HEK293 (cell line): ENCODE measurements at regions not wholly inside any gene's neighbourhood (a gene's known extent, or its start where the extent isn't known, plus 50 kb on each side); places are given as distances from the start of the nearest gene placed in this dataset.

Experiments used
- CTCF ChIA-PET: fragments of 350-600 bp; formaldehyde crosslinking; extraction: SDS; loops from one replicate; lab custom pipeline; 2021; ENCODE audit warnings: antibody characterized with exemption; lab: Yijun Ruan, JAX
- POLR2A ChIA-PET: fragments of 300-600 bp; formaldehyde crosslinking; extraction: SDS; loops from one replicate; lab custom pipeline; 2020; ENCODE audit warnings: antibody characterized with exemption, inconsistent platforms; lab: Yijun Ruan, JAX
- H3K27ac ChIP-seq: fragments of 200-500 bp; sonication (Bioruptor generic); 2 replicates; pipeline ENCODE4 v1.5.1; 2014; ENCODE audit warnings: low read depth, low read length, control low read depth, inconsistent platforms; ENCODE audit errors: extremely low read depth
- H3K36me3 ChIP-seq, 2 experiments: fragments of 200-500 bp in 1 of 2; sonication (Bioruptor generic) in 1 of 2; 1 replicate in 1 of 2; 2 replicates in 1 of 2; pipeline ENCODE4 v1.5.1; 2014 to 2017; ENCODE audit warnings: inconsistent platforms in 2 of 2, low read length in 2 of 2; ENCODE audit not compliant: control insufficient read depth in 2 of 2, insufficient read depth in 1 of 2
- H3K4me1 ChIP-seq: fragments of 200-500 bp; sonication (Bioruptor generic); 2 replicates; pipeline ENCODE4 v1.5.1; 2014; ENCODE audit warnings: mild to moderate bottlenecking, low read length, inconsistent platforms; ENCODE audit not compliant: control insufficient read depth, insufficient read depth
- H3K4me3 ChIP-seq: 2 replicates; pipeline ENCODE4 v1.5.1; 2011; ENCODE audit warnings: low read depth, mild to moderate bottlenecking, control low read depth, low read length, moderate library complexity
- H3K9me3 ChIP-seq: fragments of 200-500 bp; sonication (Bioruptor generic); 2 replicates; pipeline ENCODE4 v1.5.1; 2014; ENCODE audit warnings: low read depth, low read length, inconsistent platforms; ENCODE audit not compliant: control insufficient read depth, insufficient read depth
- KLF8 ChIP-seq: fragments of 450-650 bp; formaldehyde crosslinking; IDR thresholded peaks from 2 replicates; pipeline ENCODE4 v1.5.1; 2016; ENCODE audit warnings: missing biosample characterization, missing genetic modification characterization
- MEIS1 ChIP-seq: sonication (generic); formaldehyde crosslinking; IDR thresholded peaks from 2 replicates; pipeline ENCODE4 v1.8.1; 2022; ENCODE audit warnings: missing genetic modification reagents, mild to moderate bottlenecking, borderline replicate concordance
- PRDM1 ChIP-seq: fragments of 450-650 bp; formaldehyde crosslinking; IDR thresholded peaks from 2 replicates; pipeline ENCODE4; 2016; ENCODE audit warnings: missing biosample characterization, missing genetic modification characterization
- ZBTB11 ChIP-seq: fragments of 450-650 bp; formaldehyde crosslinking; conservative IDR thresholded peaks from 2 replicates; pipeline ENCODE4 v1.5.1; 2016; ENCODE audit warnings: low read depth, missing biosample characterization, missing genetic modification characterization
- ZEB2 ChIP-seq: fragments of 450-650 bp; formaldehyde crosslinking; IDR thresholded peaks from 2 replicates; pipeline ENCODE4 v1.5.1; 2016; ENCODE audit warnings: missing biosample characterization, missing genetic modification characterization
- ZNF138 ChIP-seq: fragments of 450-650 bp; formaldehyde crosslinking; IDR thresholded peaks from 2 replicates; pipeline ENCODE4 v1.5.1; 2016; ENCODE audit warnings: missing biosample characterization, missing genetic modification characterization, borderline replicate concordance
- ZNF280C ChIP-seq: fragments of 450-650 bp; formaldehyde crosslinking; IDR thresholded peaks from 2 replicates; pipeline ENCODE4 v1.5.1; 2016; ENCODE audit warnings: missing biosample characterization, missing genetic modification characterization
- ZNF37A ChIP-seq: fragments of 450-650 bp; IDR thresholded peaks from 2 replicates; pipeline ENCODE4 v1.5.1; 2018; ENCODE audit warnings: missing biosample characterization, missing genetic modification characterization
- ZNF398 ChIP-seq: fragments of 450-650 bp; formaldehyde crosslinking; IDR thresholded peaks from 2 replicates; pipeline ENCODE4 v1.5.1; 2017; ENCODE audit warnings: missing biosample characterization, missing genetic modification characterization
- ZNF416 ChIP-seq: fragments of 450-650 bp; formaldehyde crosslinking; IDR thresholded peaks from 2 replicates; pipeline ENCODE4 v1.5.1; 2016; ENCODE audit warnings: missing biosample characterization, missing genetic modification characterization
- ZNF433 ChIP-seq: fragments of 450-650 bp; formaldehyde crosslinking; IDR thresholded peaks from 2 replicates; pipeline ENCODE4 v1.5.1; 2016; ENCODE audit warnings: missing biosample characterization, missing genetic modification characterization, low read depth
- ZNF510 ChIP-seq: fragments of 450-650 bp; formaldehyde crosslinking; IDR thresholded peaks from 2 replicates; pipeline ENCODE4 v1.5.1; 2018; ENCODE audit warnings: mild to moderate bottlenecking, missing genetic modification characterization, missing biosample characterization; ENCODE audit not compliant: insufficient replicate concordance
- ZNF521 ChIP-seq: fragments of 450-650 bp; formaldehyde crosslinking; IDR thresholded peaks from 2 replicates; pipeline ENCODE4 v1.5.1; 2017; ENCODE audit warnings: missing biosample characterization, mild to moderate bottlenecking, missing genetic modification characterization
- ZNF549 ChIP-seq: fragments of 450-650 bp; IDR thresholded peaks from 2 replicates; pipeline ENCODE4 v1.5.1; 2018; ENCODE audit warnings: missing biosample characterization, missing genetic modification characterization, mild to moderate bottlenecking, inconsistent platforms, moderate library complexity
- ZNF664 ChIP-seq: fragments of 450-650 bp; formaldehyde crosslinking; IDR thresholded peaks from 2 replicates; pipeline ENCODE4 v1.5.1; 2016; ENCODE audit warnings: missing biosample characterization, missing genetic modification characterization
- ZNF701 ChIP-seq: fragments of 450-650 bp; formaldehyde crosslinking; IDR thresholded peaks from 2 replicates; pipeline ENCODE4 v1.5.1; 2016; ENCODE audit warnings: missing biosample characterization, missing genetic modification characterization
- ZNF747 ChIP-seq: fragments of 450-650 bp; formaldehyde crosslinking; IDR thresholded peaks from 2 replicates; pipeline ENCODE4 v1.5.1; 2016; ENCODE audit warnings: missing biosample characterization, missing genetic modification characterization
- ZNF768 ChIP-seq: fragments of 450-650 bp; formaldehyde crosslinking; IDR thresholded peaks from 2 replicates; pipeline ENCODE4 v1.5.1; 2018; ENCODE audit warnings: missing biosample characterization, mild to moderate bottlenecking, missing genetic modification characterization

GRCh38 chr2:171210864-171211431, 50.3 kb upstream of the TLK1 start:
- H3K36me3 ChIP-seq: no peaks in the 10 kb centered on the region
- no peak overlapping the region for H3K27ac ChIP-seq
- TF ChIP-seq ZNF280C (tag by site-specific recombination) (no peak), MEIS1 (no peak), ZNF416 (tag by site-specific recombination) (no peak), ZNF768 (tag by site-specific recombination) (no peak), ZNF37A (tag by site-specific recombination) (no peak), ZNF701 (no peak), KLF8 (tag by site-specific recombination) (no peak), ZNF510 (tag by site-specific recombination) (no peak), ZNF747 (no peak), ZNF664 (no peak), ZNF398 (no peak), ZNF549 (tag by site-specific recombination) (no peak), ZNF521 (tag by site-specific recombination) (no peak), ZNF138 (tag by site-specific recombination) (no peak), ZBTB11 (tag by site-specific recombination) (no peak), ZEB2 (tag by site-specific recombination) (no peak), PRDM1 (tag by site-specific recombination) (no peak), ZNF433 (tag by site-specific recombination) (no peak)
- TF ChIP-seq, all 188 proteins: peak for 0
- Histone ChIP-seq H3K4me3 (no peak overlapping the region), H3K4me1 (no peaks in the 10 kb centered on the region), H3K9me3 (no peaks in the 10 kb centered on the region)
- ChIA-PET CTCF (interaction anchor here (0.8 kb wide), 1 partner anchor 234 kb away, joined by 3 read pairs; no protein-coding TSS in a partner anchor), POLR2A (no interaction called here)
